ENCODE measurements at regions not wholly inside any gene's neighbourhood (a gene's known extent, or its start where the extent isn't known, plus 50 kb on each side); places are given as distances from the start of the nearest gene placed in this dataset.

DNA sequence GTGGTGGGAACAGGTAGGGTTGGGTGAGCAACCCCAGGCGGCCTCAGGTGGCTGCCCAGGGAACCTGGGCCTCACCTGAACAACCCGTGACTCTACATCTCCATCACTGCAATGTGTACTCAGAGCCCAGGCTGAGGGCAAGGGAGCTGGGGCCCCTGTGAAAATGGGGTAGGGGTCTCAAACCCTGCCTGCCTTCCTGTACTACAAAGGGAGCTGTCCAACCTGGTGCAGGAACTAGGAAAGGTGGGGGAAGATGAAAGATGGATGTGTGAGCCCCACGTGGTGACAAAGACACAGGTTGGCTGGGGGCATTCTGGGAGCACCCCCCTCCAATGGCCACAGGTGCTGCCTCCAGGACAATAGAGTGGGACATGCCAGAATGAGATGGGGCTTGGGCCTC, 62.1 kb upstream of the SLC2A12 start:
- H3K9ac ChIP-seq (ENCODE audit: low read depth, low read length, poor library complexity, severe bottlenecking) = no peak overlapping the region
- no peaks in the 10 kb centered on the region for H3F3A ChIP-seq (ENCODE audit: low read depth)
- TF ChIP-seq, protein P1, sequence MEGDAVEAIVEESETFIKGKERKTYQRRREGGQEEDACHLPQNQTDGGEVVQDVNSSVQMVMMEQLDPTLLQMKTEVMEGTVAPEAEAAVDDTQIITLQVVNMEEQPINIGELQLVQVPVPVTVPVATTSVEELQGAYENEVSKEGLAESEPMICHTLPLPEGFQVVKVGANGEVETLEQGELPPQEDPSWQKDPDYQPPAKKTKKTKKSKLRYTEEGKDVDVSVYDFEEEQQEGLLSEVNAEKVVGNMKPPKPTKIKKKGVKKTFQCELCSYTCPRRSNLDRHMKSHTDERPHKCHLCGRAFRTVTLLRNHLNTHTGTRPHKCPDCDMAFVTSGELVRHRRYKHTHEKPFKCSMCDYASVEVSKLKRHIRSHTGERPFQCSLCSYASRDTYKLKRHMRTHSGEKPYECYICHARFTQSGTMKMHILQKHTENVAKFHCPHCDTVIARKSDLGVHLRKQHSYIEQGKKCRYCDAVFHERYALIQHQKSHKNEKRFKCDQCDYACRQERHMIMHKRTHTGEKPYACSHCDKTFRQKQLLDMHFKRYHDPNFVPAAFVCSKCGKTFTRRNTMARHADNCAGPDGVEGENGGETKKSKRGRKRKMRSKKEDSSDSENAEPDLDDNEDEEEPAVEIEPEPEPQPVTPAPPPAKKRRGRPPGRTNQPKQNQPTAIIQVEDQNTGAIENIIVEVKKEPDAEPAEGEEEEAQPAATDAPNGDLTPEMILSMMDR (conservative IDR thresholded peaks at IDR 0.05; ENCODE audit: low read length) = no peak
- TF ChIP-seq EZH2phosphoT487 (IDR thresholded peaks at IDR 0.05; ENCODE audit: borderline replicate concordance) = no peak
- H3K9me3 ChIP-seq (ENCODE audit: insufficient read depth, low read depth, low read length) = no peaks in the 10 kb centered on the region
- H3K36me3 ChIP-seq (ENCODE audit: insufficient read depth, low read length) = no peaks in the 10 kb centered on the region
- H3K9me2 ChIP-seq (replicated peaks; ENCODE audit: low read depth, low read length) = no peaks in the 10 kb centered on the region
- H2AFZ ChIP-seq (ENCODE audit: low read length) = no peak overlapping the region
- H3K27me3 ChIP-seq (ENCODE audit: insufficient read depth, low read length, poor library complexity, severe bottlenecking) = no peaks in the 10 kb centered on the region
- H3K4me1 ChIP-seq (ENCODE audit: insufficient read depth, low read length, poor library complexity, severe bottlenecking) = peaks cover 16% of the 10 kb centered on the region
- no peak overlapping the region for H3K4me3 ChIP-seq (ENCODE audit: low read length, poor library complexity, severe bottlenecking)
- H4K20me1 ChIP-seq (ENCODE audit: insufficient read depth, low read length, poor library complexity, severe bottlenecking) = no peaks in the 10 kb centered on the region
- no peaks in the 10 kb centered on the region for H3K79me2 ChIP-seq (ENCODE audit: insufficient read depth, low read length)
- H3K4me2 ChIP-seq (ENCODE audit: low read depth, low read length, poor library complexity, severe bottlenecking) = no peak overlapping the region

DNA sequence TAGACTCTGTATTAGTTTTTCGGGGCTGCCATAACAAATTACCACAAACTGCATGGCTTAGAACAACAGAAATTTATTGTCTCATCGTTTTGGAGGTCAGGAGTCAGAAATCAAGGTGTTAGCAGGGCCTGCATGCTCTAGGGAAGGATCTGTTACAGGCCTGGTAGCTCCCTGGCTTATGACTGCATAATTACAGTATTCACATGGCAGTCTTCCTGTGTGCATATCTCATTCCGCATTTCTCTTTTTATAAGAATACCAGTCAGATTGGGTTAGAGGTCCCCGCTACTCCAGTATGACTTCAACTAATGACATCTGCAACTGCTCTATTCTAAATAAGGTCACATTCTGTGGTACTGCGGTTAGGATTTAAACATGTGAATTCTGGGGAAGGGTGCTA, 59.3 kb upstream of the SLC2A12 start:
- no peaks in the 10 kb centered on the region for H3K27me3 ChIP-seq (ENCODE audit: insufficient read depth, low read length, poor library complexity, severe bottlenecking)
- H3K36me3 ChIP-seq (ENCODE audit: insufficient read depth, low read length) = no peaks in the 10 kb centered on the region
- no peak overlapping the region for H3K4me3 ChIP-seq (ENCODE audit: low read length, poor library complexity, severe bottlenecking)
- H2AFZ ChIP-seq (ENCODE audit: low read length) = no peak overlapping the region
- TF ChIP-seq EZH2phosphoT487 (IDR thresholded peaks at IDR 0.05; ENCODE audit: borderline replicate concordance) = no peak
- TF ChIP-seq, protein P1 (conservative IDR thresholded peaks at IDR 0.05; ENCODE audit: low read length) = no peak
- H3F3A ChIP-seq (ENCODE audit: low read depth) = no peaks in the 10 kb centered on the region
- no peaks in the 10 kb centered on the region for H3K9me3 ChIP-seq (ENCODE audit: insufficient read depth, low read depth, low read length)
- H3K79me2 ChIP-seq (ENCODE audit: insufficient read depth, low read length) = no peaks in the 10 kb centered on the region
- no peak overlapping the region for H3K4me2 ChIP-seq (ENCODE audit: low read depth, low read length, poor library complexity, severe bottlenecking)
- H4K20me1 ChIP-seq (ENCODE audit: insufficient read depth, low read length, poor library complexity, severe bottlenecking) = no peaks in the 10 kb centered on the region
- H3K4me1 ChIP-seq (ENCODE audit: insufficient read depth, low read length, poor library complexity, severe bottlenecking) = peaks cover 5% of the 10 kb centered on the region
- no peaks in the 10 kb centered on the region for H3K9me2 ChIP-seq (replicated peaks; ENCODE audit: low read depth, low read length)
- H3K9ac ChIP-seq (ENCODE audit: low read depth, low read length, poor library complexity, severe bottlenecking) = no peak overlapping the region

DNA sequence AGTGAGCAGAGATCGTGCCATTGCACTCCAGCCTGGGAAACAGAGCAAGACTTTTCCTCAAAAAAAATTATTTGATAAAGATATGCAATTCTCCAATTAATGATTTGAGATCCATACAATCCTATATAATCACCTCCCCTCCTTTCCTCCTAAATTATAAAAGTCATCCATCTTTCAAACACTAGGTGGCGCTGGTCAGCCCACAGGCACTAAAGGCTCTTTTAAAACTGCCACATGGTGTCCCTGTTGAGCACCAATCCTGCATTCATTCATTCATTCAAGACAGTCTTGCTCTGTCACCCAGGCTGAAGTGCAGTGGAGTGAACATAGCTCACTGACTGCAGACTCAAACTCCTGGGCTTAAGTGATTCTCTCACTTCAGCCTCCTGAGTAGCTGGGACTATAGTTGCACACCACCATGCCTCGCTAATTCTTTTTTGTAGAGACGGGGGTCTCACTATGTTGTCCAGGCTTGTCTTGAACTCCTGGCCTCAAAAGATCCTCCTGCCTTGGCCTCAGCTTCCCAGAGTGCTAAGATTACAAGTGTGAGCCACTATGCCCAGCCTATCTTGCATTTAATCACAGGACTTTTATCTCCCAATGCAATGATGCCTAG, 58.7 kb upstream of the SLC2A12 start:
- Histone ChIP-seq H2AFZ (ENCODE audit: low read length) (no peak overlapping the region), H3K79me2 (ENCODE audit: insufficient read depth, low read length) (no peaks in the 10 kb centered on the region), H4K20me1 (ENCODE audit: insufficient read depth, low read length, poor library complexity, severe bottlenecking) (no peaks in the 10 kb centered on the region), H3K9me3 (ENCODE audit: insufficient read depth, low read depth, low read length) (no peaks in the 10 kb centered on the region), H3K4me1 (ENCODE audit: insufficient read depth, low read length, poor library complexity, severe bottlenecking) (peaks cover 5% of the 10 kb centered on the region), H3K36me3 (ENCODE audit: insufficient read depth, low read length) (no peaks in the 10 kb centered on the region), H3F3A (ENCODE audit: low read depth) (no peaks in the 10 kb centered on the region), H3K4me3 (ENCODE audit: low read length, poor library complexity, severe bottlenecking) (no peak overlapping the region), H3K9me2 (replicated peaks; ENCODE audit: low read depth, low read length) (no peaks in the 10 kb centered on the region), H3K9ac (ENCODE audit: low read depth, low read length, poor library complexity, severe bottlenecking) (no peak overlapping the region), H3K4me2 (ENCODE audit: low read depth, low read length, poor library complexity, severe bottlenecking) (no peak overlapping the region), H3K27me3 (ENCODE audit: insufficient read depth, low read length, poor library complexity, severe bottlenecking) (no peaks in the 10 kb centered on the region)
- TF ChIP-seq, protein P1 (conservative IDR thresholded peaks at IDR 0.05; ENCODE audit: low read length) = peak; percentile 99
- TF ChIP-seq EZH2phosphoT487 (IDR thresholded peaks at IDR 0.05; ENCODE audit: borderline replicate concordance) = no peak
